SK-N-SH (cell line): ENCODE measurements at regions not wholly inside any gene's neighbourhood (a gene's known extent, or its start where the extent isn't known, plus 50 kb on each side); places are given as distances from the start of the nearest gene placed in this dataset.
"Not testable (repeated sequence)": the region's sequence is repeated elsewhere in the genome, so short reads cannot be mapped to it uniquely, and the experiment has no call there.

Experiments
- CTCF ChIP-seq: fragments of 200-600 bp; sonication (generic); IDR thresholded peaks from 2 replicates; pipeline ENCODE4 v1.6.1; 2017; ENCODE audit warnings: antibody characterized with exemption, mild to moderate bottlenecking, moderate library complexity
- ELF1 ChIP-seq: IDR thresholded peaks from 2 replicates; pipeline ENCODE4 v1.4.0; 2012
- EP300 ChIP-seq, 2 experiments: IDR thresholded peaks; 2 replicates each; pipeline versions ENCODE4 v1.4.0 to v1.6.1; 2012; ENCODE audit warnings: borderline replicate concordance in 1 of 2, low read depth in 1 of 2, low read length in 1 of 2
- GABPA ChIP-seq: IDR thresholded peaks from 2 replicates; pipeline ENCODE4 v1.4.0; 2012; ENCODE audit warnings: low read depth, mild to moderate bottlenecking
- MEF2A ChIP-seq: IDR thresholded peaks from 2 replicates; pipeline ENCODE4 v1.4.0; 2012; ENCODE audit warnings: low read depth, borderline replicate concordance
- POLR2AphosphoS5 ChIP-seq: IDR thresholded peaks from 2 replicates; pipeline ENCODE4 v1.6.1; 2012; ENCODE audit warnings: low read depth, low read length
- RXRA ChIP-seq: IDR thresholded peaks from 2 replicates; pipeline ENCODE4 v1.4.0; 2012; ENCODE audit warnings: low read depth, mild to moderate bottlenecking, borderline replicate concordance
- SMC3 ChIP-seq: IDR thresholded peaks from 2 replicates; pipeline ENCODE4 v1.6.1; 2012; ENCODE audit warnings: low read depth, low read length, improper control_type of control experiment
- TCF12 ChIP-seq: IDR thresholded peaks from 2 replicates; pipeline ENCODE4 v1.4.0; 2012
- USF1 ChIP-seq: IDR thresholded peaks from 2 replicates; pipeline ENCODE4 v1.4.0; 2012; ENCODE audit warnings: low read depth, borderline replicate concordance
- YY1 ChIP-seq: IDR thresholded peaks from 2 replicates; pipeline ENCODE4 v1.4.0; 2012; ENCODE audit warnings: low read depth, mild to moderate bottlenecking

- not testable (repeated sequence) for TF ChIP-seq POLR2AphosphoS5; CTCF; YY1; ELF1; GABPA; TCF12; EP300 (IDR thresholded peaks at IDR 0.05; ENCODE audit: borderline replicate concordance in 1 of 2, low read depth in 1 of 2, low read length in 1 of 2); USF1; SMC3; RXRA; MEF2A
Observed at GRCh38 chr1:244776783-244777182, 58.7 kb upstream of the COX20 start.
